ENCODE measurements at regions not wholly inside any gene's neighbourhood (a gene's known extent, or its start where the extent isn't known, plus 50 kb on each side); places are given as distances from the start of the nearest gene placed in this dataset.

- TF ChIP-seq POLR2A (IDR thresholded peaks at IDR 0.05) (no peak), CTCF (IDR thresholded peaks at IDR 0.05) (no peak)
Measured at GRCh38 chr20:30286157-30286556, 971.3 kb upstream of the DEFB115 start.
